GM19035 (cell line): ENCODE measurements at regions not wholly inside any gene's neighbourhood (a gene's known extent, or its start where the extent isn't known, plus 50 kb on each side); places are given as distances from the start of the nearest gene placed in this dataset.
"Not testable (repeated sequence)": the region's sequence is repeated elsewhere in the genome, so short reads cannot be mapped to it uniquely, and the experiment has no call there.

Source experiments
- ATAC-seq: cut with Tn5 transposase; IDR thresholded peaks from one replicate; pipeline ENCODE4 v1.9.1; 2021; ENCODE audit not compliant: unreplicated experiment

DNA sequence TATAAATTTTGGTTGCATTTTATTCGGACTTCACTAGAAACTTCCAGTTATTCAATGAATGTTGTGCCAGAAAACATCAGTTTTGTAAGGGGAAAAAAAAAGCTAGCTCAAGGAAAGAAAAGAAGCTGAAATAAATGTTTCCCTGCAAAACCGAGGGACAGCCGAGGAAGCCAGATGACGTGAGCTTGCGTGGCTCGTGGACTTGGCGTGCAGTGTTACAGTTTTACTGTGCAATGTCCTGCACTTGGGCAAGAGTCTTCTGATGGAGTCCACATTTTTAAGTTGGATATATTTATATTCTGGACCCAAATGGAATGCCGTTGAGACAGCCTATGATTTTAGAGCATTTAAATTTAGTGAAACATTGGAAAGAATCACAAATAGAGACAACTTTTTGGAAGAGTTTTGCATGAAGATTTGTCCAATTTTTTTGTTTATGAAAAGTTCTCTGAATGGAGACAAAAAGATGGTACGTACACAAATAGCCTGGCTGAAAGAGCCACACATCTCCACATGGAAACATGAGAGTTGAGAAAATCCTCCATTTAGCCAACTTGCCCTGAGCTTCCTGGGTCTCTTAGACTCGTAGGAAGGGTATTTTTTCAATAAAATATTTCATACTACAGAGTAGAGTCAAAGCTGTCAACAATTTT lies 210.5 kb downstream of the BANP start:
- not testable (repeated sequence) for ATAC-seq

DNA sequence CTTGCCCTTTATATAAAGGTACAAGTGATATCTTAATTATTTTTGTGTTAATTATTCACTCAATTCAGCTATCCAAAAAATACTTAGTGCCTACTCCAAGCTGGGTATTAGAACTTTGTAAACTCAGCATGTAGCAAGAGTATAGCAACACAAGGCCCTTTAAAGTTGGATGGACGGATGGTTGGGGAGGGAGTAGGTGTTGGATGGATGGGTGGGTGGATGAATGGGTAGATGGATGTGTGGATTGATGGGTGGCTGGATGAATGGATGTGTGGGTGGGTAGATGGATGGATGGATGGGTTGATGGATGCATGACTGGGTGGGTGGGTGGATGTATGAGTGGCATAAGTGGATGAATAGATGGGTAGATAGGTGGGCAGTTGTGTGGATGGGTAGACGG lies 211.5 kb downstream of the BANP start:
- not testable (repeated sequence) for ATAC-seq

DNA sequence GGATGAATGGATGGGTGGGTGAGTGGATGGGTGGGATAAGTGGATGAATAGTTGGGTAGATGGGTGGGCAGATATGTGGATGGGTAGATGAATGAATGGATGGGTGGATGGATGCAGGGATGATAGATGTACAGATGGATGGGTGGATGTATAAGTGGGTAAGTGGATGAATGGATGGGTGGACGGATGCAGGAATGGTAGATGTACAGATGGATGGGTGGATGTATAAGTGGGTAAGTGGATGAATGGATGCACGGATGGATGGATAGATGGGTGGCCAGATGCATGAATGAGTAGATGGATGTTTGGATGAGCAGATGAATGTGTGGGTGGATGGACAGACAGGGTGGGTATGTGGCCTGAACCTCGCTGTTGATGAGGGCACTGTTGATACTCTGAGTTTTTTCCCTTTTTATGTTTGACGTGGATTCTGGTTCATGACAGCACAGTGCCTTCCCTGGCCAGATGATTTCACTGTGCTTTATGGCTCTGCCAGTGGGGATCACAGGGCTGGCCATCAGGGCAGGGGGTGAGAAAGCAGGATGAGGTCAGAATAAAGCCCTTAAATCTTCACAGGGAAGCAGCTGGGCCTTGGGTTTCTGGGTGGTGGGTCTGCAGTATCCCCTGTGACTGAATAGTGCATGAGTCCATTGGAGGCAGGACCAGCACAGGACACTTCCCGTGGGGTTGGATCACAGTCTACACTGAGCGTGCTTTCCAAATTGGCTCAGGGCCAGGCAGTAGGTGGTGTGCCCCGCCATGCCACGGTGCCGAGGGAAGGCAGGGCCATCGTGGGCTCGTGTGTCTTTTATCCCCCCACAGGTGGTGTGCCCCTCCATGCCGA lies 213.2 kb downstream of the BANP start:
- ATAC-seq, result not testable (repeated sequence)

DNA sequence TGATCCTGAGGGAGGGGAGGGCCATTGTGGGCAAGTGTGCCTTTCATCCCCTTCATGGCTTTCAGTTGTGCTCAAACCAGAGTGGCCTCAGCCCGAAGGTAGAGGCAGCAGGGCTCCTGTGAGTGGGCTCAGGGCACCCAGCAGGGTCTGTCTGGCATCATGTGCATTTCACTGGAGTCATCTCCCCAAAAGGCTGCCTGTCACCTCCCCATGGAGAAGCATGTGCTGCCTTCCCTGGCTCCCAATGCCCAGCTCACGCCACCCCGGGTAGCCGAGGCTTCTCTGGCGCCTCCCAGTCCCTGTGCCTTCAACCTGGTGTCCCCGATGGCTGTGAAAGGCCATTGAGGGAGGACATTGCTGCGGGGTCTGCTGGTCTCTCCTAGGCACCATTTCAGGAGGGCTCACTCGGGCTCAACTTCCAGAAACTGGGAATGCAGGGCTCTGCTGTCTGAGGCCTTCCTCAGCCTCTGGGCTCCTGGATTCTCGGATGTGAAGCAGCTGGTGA lies 213.9 kb downstream of the BANP start:
- not testable (repeated sequence) for ATAC-seq

DNA sequence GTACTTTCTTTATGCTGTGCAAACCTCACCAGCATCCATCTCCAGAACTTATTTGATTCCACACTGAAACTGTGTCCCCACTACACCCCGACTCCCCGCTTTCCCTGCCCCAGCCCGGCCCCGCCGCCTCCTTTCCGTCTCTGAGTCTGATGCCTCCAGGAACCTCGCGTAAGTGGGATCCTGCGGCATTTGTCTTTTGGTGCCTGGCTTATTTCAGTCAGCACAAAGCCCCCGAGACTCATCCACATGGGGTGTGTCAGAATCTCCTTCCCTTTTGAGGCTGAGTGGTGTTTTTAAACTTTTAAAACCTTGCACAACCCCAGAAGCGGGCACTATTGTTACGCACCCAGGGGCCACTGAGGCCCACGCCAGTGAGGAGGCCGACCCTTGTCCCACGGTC lies 214.4 kb downstream of the BANP start:
- not testable (repeated sequence) for ATAC-seq

DNA sequence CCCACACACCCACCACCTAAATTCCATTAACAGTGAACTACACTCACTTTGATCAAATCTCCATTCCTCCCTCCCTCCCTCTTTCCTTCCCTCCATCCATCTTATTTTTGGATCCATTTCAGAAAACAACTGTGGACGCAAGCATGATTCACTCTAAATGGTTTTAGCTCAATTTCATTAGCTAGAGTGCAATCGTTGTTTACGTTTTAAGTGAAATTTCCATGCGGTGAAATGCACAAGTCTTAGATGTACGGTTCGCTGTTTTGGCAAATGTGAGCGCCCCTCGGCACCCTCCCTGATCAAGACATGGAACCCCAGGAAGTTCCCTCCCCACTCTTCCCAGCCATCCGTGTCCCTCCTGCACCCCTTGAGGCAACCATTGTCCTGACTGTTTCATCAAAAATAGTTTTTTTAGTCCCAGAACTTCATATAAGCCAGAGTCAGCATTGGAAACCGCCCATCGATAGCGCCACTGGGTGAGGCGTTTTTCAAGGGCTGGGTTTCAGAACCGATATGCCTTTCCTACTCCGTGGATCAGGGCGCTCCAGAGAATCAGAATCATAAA lies 215.1 kb downstream of the BANP start:
- not testable (repeated sequence) for ATAC-seq

DNA sequence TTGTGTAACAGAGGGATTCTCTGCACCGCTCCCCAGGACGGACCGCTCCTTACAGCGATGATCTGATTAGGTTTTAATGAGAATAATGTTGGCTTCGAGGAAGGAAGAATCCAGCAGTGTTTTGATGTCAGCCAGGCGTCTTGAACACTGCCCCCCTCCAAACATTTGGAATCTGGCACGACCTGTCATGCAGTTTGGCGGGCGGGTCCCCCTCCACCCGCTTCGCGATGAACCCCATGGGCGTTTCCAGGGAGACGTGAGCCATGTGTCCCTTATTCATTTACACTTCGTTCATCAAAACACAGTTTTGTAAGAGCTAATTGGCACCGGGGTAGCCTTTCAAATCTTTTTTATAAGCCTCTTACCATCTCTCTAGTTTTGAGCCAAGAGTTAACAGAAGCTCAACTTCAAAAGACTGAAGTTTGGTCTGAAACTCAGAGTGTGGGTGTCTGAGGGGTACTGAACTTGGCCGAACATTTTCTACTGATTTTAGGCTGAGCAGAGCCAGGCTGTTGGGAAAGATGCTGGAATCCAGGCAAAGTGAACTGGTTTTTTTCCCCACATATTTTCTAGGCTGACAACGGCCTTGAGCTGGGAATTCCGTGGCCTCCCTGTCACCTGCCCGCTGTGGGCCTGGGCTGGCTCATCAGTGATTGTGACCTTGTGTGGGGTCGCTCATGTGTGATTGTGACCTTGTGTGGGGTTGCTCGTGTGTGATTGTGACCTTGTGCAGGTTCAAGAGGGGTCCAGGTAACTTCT lies 214.8 kb upstream of the ZNF469 start:
- not testable (repeated sequence) for ATAC-seq

DNA sequence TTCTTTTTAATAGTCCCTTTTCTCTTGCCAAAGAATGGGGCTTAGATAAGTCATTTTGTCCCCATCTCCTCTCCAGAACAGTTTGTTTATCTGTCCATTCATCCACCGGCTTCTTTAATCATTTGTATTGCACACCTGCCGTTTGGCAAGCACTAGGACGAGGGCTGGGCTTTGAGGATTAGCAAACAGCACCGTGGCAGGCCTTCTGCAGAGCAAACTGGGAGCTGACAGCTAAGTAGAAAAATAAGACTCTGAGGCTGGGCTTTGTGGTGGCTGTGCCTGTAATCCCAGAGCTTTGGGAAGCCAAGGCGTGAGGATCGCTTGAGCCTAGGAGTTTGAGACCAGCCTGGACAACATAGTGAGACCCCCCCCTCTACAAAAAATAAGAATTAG lies 214.2 kb upstream of the ZNF469 start:
- ATAC-seq, result not testable (repeated sequence)

DNA sequence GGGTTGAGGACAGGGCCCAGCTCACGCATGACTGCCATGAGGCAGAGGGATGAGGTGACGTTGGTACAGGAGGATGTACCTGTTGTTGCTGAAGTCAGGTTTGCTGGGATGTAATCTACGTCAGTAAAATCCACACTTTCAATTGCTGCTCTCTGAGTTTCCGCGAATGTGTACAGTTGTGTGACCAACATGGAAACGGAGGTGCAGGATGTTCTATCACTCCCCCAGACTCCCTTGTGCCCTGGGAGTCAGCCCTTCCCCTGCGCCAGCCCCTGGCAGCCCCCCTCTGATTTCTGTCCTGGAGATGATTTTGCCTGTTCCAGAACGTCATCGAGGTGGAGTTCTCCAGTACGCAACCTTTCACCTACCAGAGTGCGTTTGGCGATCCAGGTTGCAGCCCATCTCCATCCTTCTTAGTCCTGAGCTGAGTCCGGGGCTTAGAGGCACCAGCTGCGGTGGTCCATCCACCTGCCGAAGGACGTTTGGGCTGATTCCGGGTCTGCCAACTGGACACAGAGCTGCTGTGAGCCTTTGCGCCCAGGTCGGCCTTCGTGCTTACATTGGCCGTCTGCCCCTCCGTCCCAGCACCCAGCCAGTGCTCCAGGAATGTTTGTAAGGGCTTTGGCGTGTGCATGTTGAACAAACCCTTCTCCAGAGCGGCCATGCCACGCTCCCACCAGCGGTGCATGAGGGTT lies 213.5 kb upstream of the ZNF469 start:
- not testable (repeated sequence) for ATAC-seq

DNA sequence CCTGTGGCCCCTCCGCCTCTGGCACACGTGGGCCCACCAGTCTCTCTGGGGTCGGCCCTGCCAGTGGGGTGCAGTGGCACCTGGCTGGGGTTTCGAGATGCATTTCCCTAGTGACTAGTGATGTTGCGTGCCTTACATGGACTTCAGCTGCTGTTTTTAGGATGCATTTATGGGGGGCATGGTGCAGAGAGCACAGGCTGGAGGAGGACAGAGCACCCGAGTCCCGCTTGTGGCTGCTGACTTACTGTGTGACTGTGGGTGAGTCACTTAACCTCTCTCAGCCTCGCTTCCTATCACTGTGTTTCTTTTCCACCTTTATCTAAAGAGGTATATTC lies 213.0 kb upstream of the ZNF469 start:
- ATAC-seq, result not testable (repeated sequence)

DNA sequence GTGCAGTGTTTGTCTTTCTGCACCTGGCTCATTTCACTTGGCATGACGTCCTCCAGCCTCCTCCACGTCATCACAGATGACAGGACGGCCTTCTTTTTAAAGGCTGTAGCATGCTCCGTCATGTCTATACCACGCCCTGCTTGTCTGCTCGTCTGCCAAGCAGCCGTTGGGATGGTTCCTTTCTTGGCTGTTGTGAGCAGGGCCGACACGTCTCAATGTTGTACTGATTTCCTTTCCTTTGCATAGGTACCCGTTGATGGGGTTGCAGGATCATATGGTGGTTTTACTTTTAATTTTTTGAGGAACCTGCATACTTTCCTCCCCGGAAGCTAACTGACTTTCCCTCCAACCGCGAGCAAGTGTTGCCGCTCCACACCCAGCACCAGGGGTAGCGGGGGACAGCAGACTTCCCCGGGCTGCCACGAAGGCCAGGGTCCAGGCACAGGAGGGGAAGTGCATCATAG lies 212.2 kb upstream of the ZNF469 start:
- no peak for ATAC-seq

DNA sequence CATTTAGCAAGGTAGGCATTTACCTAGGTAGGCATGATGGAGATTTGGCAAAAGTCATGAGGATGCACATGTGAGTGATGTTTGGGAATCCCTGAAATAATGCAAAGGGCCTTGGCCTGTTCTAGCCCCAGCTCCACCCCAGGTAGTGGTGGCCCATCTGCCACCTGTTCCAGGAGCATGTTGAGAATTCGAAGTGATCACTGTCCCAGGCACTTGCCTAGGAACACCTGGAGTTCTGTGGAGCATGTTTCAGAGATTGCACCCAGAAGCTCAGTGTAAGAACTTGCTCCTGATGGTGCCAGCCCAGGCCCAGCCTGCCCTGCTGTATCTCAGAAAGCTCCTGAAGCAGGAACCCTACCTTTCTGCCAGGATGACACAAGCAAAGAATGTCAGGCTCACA lies 211.6 kb upstream of the ZNF469 start:
- ATAC-seq, result not testable (repeated sequence)

DNA sequence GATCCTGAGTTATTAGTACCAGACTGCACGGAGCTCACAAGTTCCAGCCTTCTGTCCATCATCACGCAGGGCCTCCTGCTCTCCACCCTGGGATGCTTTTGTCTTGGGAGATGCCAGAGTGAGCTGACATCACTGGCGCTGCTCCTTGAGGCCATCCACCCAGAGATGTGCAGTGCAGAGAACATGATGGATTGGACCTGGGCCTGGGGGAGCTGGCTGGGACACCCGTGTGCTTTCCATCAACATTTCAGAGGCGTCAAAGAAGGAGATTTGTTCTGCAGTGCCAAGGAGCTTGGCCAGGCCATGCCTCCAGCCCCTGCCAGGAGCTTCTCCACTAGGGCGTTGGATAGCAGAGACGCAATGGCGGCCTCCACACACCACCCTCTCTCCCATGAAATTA lies 206.6 kb upstream of the ZNF469 start:
- not testable (repeated sequence) for ATAC-seq

DNA sequence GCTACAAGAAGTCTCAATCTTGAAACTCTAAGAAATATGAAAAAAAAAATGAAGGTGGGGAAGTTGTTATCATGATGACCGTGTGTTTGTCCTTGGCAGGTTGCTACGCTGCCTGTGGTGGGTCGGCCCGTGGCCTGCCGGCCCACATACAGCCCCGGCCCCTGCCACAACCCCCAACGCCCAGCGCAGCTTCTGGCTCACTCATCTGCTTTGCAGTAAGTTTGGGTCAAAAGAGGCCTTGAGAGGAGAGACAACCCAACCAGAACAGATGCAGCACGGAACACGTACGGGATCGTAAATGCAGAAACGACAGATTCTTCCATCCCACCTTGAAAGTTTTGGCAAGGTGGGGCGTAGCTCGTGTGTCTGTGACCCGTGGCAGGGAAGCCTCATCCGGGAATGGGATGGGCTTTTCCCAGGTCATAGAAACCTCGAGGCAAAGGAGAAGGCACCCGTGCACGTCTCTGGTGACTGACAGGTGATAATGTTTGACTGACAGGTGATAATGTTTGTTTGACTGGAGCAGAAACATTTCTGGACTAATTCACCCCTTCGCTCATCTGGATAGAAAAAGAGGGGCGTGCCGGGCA lies 206.1 kb upstream of the ZNF469 start:
- ATAC-seq, result not testable (repeated sequence)

DNA sequence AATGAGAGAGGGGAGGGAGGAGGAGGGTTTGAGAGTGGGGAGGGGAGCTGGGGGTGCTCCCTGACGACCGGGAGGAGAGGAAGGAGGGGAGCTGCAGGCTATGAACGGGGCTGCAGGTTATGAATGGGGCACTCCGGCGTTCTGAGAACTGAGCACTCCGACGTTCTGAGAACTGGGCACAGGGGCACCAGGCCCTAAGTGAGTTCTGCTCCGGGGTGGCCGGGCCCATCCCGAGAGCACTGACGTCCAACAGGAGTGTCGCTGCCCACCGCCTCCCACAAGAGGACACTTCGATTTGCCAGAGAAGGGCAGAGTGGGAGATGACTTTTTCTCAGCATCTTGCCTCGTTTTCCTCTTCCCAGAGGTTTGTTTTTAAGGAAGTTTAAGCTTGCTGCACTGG lies 204.5 kb upstream of the ZNF469 start:
- ATAC-seq, result not testable (repeated sequence)

DNA sequence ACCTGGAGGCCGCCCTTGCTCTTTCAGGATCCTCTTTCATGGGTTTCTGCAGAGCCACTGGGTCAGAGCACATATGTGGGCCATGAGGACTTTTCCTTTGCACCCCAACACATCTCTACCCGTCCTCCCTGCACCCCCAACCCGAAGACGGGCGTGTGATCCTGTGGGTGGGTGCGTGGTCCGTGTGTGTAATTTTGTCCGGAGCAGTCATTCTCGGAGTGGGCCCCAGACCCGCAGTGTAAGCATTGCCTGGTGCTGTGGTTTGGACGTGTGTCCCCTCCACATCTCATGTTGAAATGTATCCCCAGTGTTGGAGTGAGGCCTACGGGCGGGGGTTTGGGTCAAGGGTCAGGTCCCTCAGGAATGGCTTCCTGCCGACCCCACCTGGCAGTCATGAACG lies 203.9 kb upstream of the ZNF469 start:
- ATAC-seq, result not testable (repeated sequence)

DNA sequence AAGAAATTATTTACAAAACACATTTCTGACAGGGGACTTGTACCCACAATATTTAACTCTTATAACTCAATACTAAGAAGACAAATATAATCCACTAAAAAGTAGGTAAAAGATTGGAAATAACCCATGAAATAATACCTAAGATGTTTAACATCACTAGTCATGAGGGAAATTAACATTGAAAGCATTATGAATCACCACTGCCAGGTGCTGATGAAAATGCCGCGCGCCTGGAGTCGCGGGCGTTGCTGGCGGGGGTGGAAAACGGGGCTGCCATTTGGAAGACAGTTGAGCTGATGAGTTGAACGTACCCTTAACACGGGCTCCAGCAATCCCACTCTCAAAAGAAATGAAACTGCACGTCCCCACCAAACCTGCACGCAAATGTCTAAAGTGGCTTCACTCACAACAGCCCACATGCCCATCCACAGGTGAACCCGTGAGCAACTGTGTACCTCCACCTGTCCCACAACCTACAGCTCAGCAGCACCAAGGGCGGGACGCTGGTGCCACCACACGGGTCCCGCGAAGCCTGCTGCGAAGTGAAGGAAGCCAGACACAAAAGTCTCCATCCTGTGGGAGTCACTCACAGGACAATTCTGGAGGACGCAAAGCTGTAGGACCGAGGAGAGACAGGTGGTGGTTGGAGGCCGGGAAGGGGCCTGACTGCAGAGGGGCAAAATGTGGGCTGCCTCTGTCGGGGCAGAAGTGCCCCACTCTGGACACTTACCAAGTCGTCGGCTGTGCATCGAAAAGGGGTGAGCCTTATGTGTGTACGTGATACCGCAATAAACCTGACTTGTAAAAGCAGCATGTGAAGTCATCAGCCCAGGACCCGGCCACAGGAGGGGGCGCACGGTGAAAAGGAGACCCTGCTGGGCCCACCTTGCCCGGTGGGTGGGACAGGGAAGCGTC lies 199.5 kb upstream of the ZNF469 start:
- ATAC-seq, result not testable (repeated sequence)

DNA sequence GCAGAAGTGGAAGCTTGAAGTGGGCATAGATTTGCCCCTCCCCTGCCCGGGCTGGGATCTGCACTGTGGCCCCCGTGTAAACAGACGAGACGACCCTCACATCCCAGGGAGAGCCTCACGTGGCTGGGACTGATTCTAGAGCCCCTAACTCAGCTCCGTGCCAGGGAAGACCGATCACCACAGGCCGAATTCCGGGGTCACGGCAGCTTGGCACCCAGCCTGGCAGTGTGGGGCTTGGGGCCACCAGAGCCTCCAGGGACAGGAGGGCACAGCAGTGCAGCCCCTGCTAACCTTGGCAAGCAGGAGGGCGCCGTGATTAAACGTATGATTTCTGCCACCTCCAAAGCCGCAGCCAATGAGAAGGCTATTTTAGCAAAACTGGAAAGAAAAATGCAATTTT lies 198.7 kb upstream of the ZNF469 start:
- not testable (repeated sequence) for ATAC-seq
